GM20000 (cell line): ENCODE measurements at regions not wholly inside any gene's neighbourhood (a gene's known extent, or its start where the extent isn't known, plus 50 kb on each side); places are given as distances from the start of the nearest gene placed in this dataset.
"Not testable (repeated sequence)": the region's sequence is repeated elsewhere in the genome, so short reads cannot be mapped to it uniquely, and the experiment has no call there.

Experiments
- DNase-seq: peaks from one replicate; pipeline ENCODE4 v3.0.0; 2012; ENCODE audit warnings: low spot score
- CTCF ChIP-seq: IDR thresholded peaks from 2 replicates; pipeline ENCODE4 v1.5.1; 2012; ENCODE audit warnings: mild to moderate bottlenecking, control low read depth; ENCODE audit errors: extremely low read depth, missing control alignments

DNA sequence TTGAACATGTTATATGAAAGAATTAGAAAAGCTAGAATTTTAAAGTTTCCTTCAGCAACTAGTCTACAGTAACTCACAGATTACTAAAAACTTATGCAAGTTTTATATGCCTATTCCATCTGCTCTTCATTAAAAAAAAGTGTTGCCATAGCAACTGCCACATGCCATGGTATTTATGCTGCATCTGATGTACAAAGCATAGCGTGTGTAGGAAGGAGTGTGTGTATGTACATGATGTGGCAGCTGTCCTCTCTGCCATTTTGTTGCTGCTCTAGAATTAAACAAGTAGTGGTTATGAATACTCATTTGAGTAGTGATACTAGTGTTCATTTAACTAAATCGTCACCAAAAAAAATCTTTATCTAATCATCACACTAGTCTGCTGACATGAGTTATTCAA is 593.5 kb downstream of the CETN3 start:
- TF ChIP-seq CTCF, result no peak

DNA sequence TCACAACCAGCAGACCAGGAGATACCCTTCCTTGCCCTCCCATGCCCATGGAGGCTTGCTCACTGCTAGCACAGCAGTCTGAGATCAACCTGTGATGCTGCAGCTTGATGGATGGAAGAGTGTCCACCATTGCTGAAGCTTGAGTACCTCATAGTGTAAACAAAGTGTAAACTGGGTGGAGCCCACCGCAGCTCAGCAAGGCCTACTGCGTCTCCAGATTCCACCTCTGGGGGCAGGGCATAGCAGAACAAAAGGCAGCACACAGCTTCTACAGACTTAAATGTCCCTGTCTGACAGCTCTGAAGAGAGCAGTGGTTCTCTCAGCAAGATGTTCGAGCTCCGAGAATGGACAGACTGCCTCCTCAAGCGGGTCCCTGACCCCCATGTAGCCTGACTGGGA is 608.8 kb downstream of the CETN3 start:
- DNase-seq, result not testable (repeated sequence)

More for the DNA sequence above, 593.5 kb downstream of the CETN3 start:
- DNase-seq, result no peak

GRCh38 chr5:89794504-89794903 is 615.1 kb downstream of the CETN3 start:
- not testable (repeated sequence) for DNase-seq

GRCh38 chr5:89779734-89780133 is 629.8 kb downstream of the CETN3 start:
- not testable (repeated sequence) for DNase-seq

DNA sequence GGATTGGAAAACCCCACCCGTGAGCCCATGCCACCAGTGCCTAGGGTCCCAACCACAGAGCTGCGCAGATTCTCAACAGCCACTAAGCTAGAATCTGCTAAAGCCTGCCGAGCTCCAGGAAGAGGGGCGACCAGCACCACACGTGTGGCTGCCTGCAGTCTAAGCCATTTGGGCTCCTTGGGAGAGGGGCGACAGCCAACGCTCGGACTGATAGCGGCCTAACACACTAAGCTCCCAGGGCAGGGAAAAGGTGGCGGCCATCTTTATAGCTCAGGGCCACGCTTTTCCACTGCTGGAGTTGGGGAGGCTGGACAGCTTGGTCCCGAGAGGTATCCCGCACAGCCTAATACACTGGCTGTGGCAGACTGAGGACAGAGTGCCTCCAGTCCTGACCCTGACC is 631.8 kb downstream of the CETN3 start:
- TF ChIP-seq CTCF, result no peak
- no peak for DNase-seq

DNA sequence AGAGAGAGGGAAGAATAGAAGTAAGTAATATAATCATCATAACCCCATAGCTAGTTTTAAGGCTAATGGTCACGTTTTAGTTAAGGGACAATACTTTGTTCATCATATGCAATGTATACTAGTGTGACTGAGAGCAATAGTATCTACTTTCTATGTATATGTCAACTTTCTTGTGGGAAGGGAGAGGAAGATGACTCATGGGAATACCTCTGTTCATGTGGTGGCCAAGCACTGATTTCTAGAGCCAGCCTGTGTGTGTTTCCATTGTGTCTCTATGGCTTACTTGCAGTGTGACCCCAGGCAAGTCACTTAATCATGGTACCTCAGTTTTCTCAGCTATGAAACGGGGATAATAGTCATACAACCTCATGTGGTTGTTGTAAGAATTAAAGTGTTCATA is 639.6 kb downstream of the CETN3 start:
- DNase-seq, result no peak
- no peak for TF ChIP-seq CTCF

DNA sequence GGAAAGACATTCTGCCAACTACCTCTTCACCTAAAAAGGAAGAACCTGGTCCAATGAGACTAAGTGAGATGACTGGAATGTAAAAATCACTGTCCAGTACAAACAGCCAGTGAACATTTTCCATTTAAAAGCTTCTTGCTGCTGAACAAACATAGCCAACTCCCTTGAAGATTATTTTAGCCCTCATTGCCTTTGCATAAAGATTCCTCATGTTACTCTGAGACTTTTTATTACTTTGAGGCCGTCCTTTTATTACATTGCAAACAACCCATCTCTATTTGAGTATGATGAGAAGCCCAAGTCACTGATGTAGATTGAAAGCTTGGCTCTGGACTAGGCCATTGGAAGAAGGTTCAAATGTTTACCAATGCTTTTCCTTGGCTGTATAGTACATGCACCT is 649.8 kb downstream of the CETN3 start:
- no peak for TF ChIP-seq CTCF

GRCh38 chr5:89758146-89758545 is 651.4 kb downstream of the CETN3 start:
- no peak for DNase-seq

More for the DNA sequence above, 649.8 kb downstream of the CETN3 start:
- DNase-seq, result no peak

DNA sequence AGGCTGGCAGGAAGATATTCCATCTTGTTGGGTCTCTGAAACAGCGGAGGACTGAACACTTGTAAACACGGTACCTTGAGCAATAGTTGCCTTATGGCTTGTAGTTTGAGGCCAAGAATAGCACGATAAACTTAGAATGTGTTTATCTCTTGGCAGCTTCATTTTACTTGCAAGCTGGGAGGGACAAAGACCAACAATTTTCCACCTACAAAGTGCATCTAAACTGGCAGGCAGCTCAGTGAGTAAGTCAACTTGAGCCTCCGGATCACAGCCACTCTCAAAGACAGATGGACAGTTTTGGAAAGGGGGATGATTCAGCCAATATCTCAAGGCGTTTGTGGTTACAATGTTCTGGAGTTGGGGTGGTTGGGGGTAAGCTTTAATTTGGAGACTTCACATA is 652.6 kb downstream of the CETN3 start:
- no peak for TF ChIP-seq CTCF
- no peak for DNase-seq

More at GRCh38 chr5:89758146-89758545, 651.4 kb downstream of the CETN3 start:
- no peak for TF ChIP-seq CTCF
